B cell (primary cell): ENCODE measurements at regions not wholly inside any gene's neighbourhood (a gene's known extent, or its start where the extent isn't known, plus 50 kb on each side); places are given as distances from the start of the nearest gene placed in this dataset.
"Not testable (repeated sequence)": the region's sequence is repeated elsewhere in the genome, so short reads cannot be mapped to it uniquely, and the experiment has no call there.

ENCODE experiments used
- ATAC-seq: fragments of 200-7000 bp; cut with Tn5 transposase; one replicate; pipeline ENCODE4 v1.10.0; 2021; ENCODE audit warnings: low read depth, mild to moderate bottlenecking, moderate number of reproducible peaks, moderate library complexity
- CTCF ChIA-PET: fragments of 350-600 bp; sonication (Branson Sonifier 250); formaldehyde crosslinking; loops from one replicate; lab custom pipeline; 2021; ENCODE audit warnings: antibody characterized with exemption, inconsistent platforms; lab: Charles Lee
- POLR2A ChIA-PET: fragments of 350-600 bp; sonication (Branson Sonifier 250); formaldehyde crosslinking; loops from one replicate; lab custom pipeline; 2021; ENCODE audit warnings: antibody characterized with exemption; lab: Charles Lee
- DNase-seq: peaks from one replicate; pipeline ENCODE4 v3.0.0; 2013
- H2AFZ ChIP-seq: 2 replicates; pipeline ENCODE4 v1.6.1; 2012; ENCODE audit warnings: mild to moderate bottlenecking, low read depth, low read length; ENCODE audit not compliant: insufficient read depth, poor library complexity, severe bottlenecking
- H3K27ac ChIP-seq, 2 donors: 1 replicate in 1 of 2; 2 replicates in 1 of 2; pipeline ENCODE4 v1.5.1; 2012 to 2013; ENCODE audit warnings: low read length in 2 of 2, mild to moderate bottlenecking in 2 of 2, moderate library complexity in 1 of 2
- H3K27me3 ChIP-seq, 4 experiments: fragments of 200-600 bp in 1 of 4; sonication (generic) in 1 of 4; replicated peaks in 1 of 4; 1 replicate in 2 of 4; 2 replicates in 2 of 4; pipeline versions ENCODE4 v1.6.1 to v1.7.0; 2013 to 2016; ENCODE audit warnings: low read length in 3 of 4, mild to moderate bottlenecking in 2 of 4, mixed read lengths in 1 of 4, moderate library complexity in 1 of 4; ENCODE audit not compliant: insufficient read depth in 4 of 4, control insufficient read depth in 3 of 4; ENCODE audit errors: control extremely low read depth in 1 of 4
- H3K36me3 ChIP-seq, 2 experiments: replicated peaks in 1 of 2; 1 replicate in 1 of 2; 2 replicates in 1 of 2; pipeline versions ENCODE4 v1.6.1 to v1.7.1; 2013; ENCODE audit warnings: low read length in 1 of 2; ENCODE audit not compliant: insufficient read depth in 2 of 2, control insufficient read depth in 1 of 2; ENCODE audit errors: control extremely low read depth in 1 of 2, extremely low read depth in 1 of 2
- H3K4me1 ChIP-seq, 2 donors: fragments of 200-600 bp in 1 of 2; sonication (generic) in 1 of 2; 1 replicate in 1 of 2; 2 replicates in 1 of 2; pipeline versions ENCODE4 v1.5.1 to v1.6.1; 2013 to 2017; ENCODE audit warnings: low read length in 2 of 2; ENCODE audit not compliant: control insufficient read depth in 2 of 2, insufficient read depth in 2 of 2
- H3K4me2 ChIP-seq: replicated peaks from 2 replicates; pipeline ENCODE3; 2012; ENCODE audit warnings: mild to moderate bottlenecking, low read depth, low read length; ENCODE audit not compliant: poor library complexity, severe bottlenecking
- H3K4me3 ChIP-seq, 5 experiments: fragments of 200-600 bp in 1 of 5; sonication (generic) in 1 of 5; 1 replicate in 3 of 5; 2 replicates in 2 of 5; pipeline versions ENCODE4 v1.5.1 to v1.7.0; 2011 to 2016; ENCODE audit warnings: low read length in 4 of 5, mild to moderate bottlenecking in 4 of 5, low read depth in 2 of 5, control low read depth in 1 of 5, moderate library complexity in 1 of 5; ENCODE audit not compliant: insufficient read depth in 1 of 5; ENCODE audit errors: control extremely low read depth in 1 of 5, extremely low read depth in 1 of 5
- H3K79me2 ChIP-seq: fragments of 200-600 bp; sonication (generic); one replicate; pipeline ENCODE4 v1.6.0; 2016; ENCODE audit warnings: low read length; ENCODE audit not compliant: control insufficient read depth, insufficient read depth
- H3K9ac ChIP-seq: fragments of 200-600 bp; sonication (generic); 2 replicates; pipeline ENCODE4 v1.6.1; 2017; ENCODE audit warnings: mild to moderate bottlenecking, low read length, moderate library complexity
- H3K9me3 ChIP-seq, 3 donors: one replicate each; pipeline versions ENCODE4 v1.6.1 to v1.7.1; 2013; ENCODE audit warnings: low read length in 2 of 3; ENCODE audit not compliant: control insufficient read depth in 2 of 3, insufficient read depth in 1 of 3; ENCODE audit errors: control extremely low read depth in 1 of 3
- H4K20me1 ChIP-seq: 2 replicates; pipeline ENCODE4 v1.6.0; 2012; ENCODE audit warnings: mild to moderate bottlenecking, low read length; ENCODE audit not compliant: insufficient read depth, control insufficient read depth, poor library complexity, severe bottlenecking
- H3K27ac Mint-ChIP-seq: one replicate; pipeline ENCODE4 v1.8.0; 2021; ENCODE audit warnings: mixed read lengths
- H3K27me3 Mint-ChIP-seq: one replicate; pipeline ENCODE4 v1.8.0; 2021; ENCODE audit warnings: mixed read lengths
- H3K4me1 Mint-ChIP-seq: one replicate; pipeline ENCODE4 v1.8.0; 2021; ENCODE audit warnings: mixed read lengths
- H3K4me3 Mint-ChIP-seq: one replicate; pipeline ENCODE4 v1.8.0; 2021; ENCODE audit warnings: mixed read lengths
- H3K9me3 Mint-ChIP-seq: one replicate; pipeline ENCODE4 v1.8.0; 2022; ENCODE audit warnings: mixed read lengths; ENCODE audit not compliant: insufficient read depth
- EZH2 ChIP-seq: IDR thresholded peaks from 2 replicates; pipeline ENCODE4 v1.6.1; 2012; ENCODE audit warnings: borderline replicate concordance, low read depth, mild to moderate bottlenecking, moderate library complexity, low read length; ENCODE audit not compliant: insufficient read depth, poor library complexity, severe bottlenecking
- WGBS: methylation state at CpG from one replicate; pipeline ENCODE4 v1.1.5; 2013; ENCODE audit warnings: missing lambda C conversion rate; ENCODE audit not compliant: insufficient coverage; 5-methylcytosine and 5-hydroxymethylcytosine counted together
- intact Hi-C: fragments of 100-400 bp; cut with micrococcal nuclease; formaldehyde crosslinking; loops from one replicate; pipeline ENCODE4 v1.10.0; 2022
- TF ChIP-seq, protein P1 (sequence below): fragments of 200-600 bp; IDR thresholded peaks from one replicate; pipeline ENCODE4 v1.8.0; 2022; ENCODE audit warnings: antibody characterized with exemption, mild to moderate bottlenecking

DNA sequence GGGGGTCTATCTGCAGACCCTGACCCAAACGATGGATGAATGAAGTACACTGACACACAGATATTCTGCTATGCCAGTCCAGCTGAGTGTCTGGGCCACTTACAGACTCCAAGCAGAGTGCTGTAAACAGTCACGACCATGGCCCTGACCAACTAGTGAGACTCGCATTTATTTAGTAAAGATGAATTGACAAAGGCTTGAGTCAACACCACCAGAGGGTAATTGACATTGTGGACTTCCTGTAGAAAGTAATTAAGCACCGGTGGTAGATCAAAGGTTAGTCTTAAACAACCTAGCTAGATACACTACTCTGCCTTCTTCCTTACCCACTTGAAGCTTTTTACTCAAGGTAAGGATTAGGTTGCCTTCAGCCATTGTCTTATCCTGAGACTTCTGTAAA is 63.4 kb upstream of the KPNA3 start:
- Histone ChIP-seq H3K4me1 (no peaks in the 10 kb centered on the region), H4K20me1 (no peaks in the 10 kb centered on the region), H3K27ac (no peak overlapping the region), H3K36me3 (no peaks in the 10 kb centered on the region), H3K9ac (no peak overlapping the region), H2AFZ (no peak overlapping the region), H3K4me3 (no peak overlapping the region), H3K9me3 (peaks cover 0 to 22% (median 13%) of the 10 kb centered on the region in 3 donors), H3K4me2 (no peak overlapping the region), H3K27me3 (no peaks in the 10 kb centered on the region), H3K79me2 (no peaks in the 10 kb centered on the region)
- TF ChIP-seq, protein P1, sequence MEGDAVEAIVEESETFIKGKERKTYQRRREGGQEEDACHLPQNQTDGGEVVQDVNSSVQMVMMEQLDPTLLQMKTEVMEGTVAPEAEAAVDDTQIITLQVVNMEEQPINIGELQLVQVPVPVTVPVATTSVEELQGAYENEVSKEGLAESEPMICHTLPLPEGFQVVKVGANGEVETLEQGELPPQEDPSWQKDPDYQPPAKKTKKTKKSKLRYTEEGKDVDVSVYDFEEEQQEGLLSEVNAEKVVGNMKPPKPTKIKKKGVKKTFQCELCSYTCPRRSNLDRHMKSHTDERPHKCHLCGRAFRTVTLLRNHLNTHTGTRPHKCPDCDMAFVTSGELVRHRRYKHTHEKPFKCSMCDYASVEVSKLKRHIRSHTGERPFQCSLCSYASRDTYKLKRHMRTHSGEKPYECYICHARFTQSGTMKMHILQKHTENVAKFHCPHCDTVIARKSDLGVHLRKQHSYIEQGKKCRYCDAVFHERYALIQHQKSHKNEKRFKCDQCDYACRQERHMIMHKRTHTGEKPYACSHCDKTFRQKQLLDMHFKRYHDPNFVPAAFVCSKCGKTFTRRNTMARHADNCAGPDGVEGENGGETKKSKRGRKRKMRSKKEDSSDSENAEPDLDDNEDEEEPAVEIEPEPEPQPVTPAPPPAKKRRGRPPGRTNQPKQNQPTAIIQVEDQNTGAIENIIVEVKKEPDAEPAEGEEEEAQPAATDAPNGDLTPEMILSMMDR = no peak
- no peak for TF ChIP-seq EZH2
- intact Hi-C loops = no loop called here
- Mint-ChIP-seq H3K27me3 (no peaks in the 10 kb centered on the region), H3K9me3 (peaks cover 12% of the 10 kb centered on the region), H3K4me3 (no peak overlapping the region), H3K27ac (no peak overlapping the region), H3K4me1 (no peaks in the 10 kb centered on the region)
- POLR2A ChIA-PET = no interaction called here
- DNase-seq (no peak), ATAC-seq (no peak)
- WGBS = 90% methylated on average over 1 of the region's 4 CpGs
- CTCF ChIA-PET = no interaction called here

DNA sequence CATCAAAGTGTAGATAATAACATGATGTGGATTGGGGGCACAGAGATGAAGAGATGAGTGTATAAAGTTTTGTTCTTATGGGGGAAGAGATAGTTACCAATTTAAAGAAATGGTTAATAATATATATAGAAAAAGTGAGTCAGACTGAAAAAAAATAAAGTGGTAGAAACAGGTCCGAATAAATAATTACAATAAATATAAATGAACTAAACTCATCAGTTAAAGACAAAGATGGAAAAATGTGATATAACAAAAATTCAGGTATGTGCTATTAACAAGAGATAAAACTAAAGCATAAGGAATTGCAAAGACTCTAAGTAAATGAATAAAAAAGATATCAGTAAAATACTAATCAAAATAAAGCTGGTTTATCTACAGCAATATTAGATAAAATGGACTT is 61.1 kb upstream of the KPNA3 start:
- ATAC-seq = no peak
- Histone ChIP-seq H3K4me1 (no peaks in the 10 kb centered on the region), H2AFZ (no peak overlapping the region), H3K4me3 (no peak overlapping the region), H3K4me2 (no peak overlapping the region), H4K20me1 (no peaks in the 10 kb centered on the region), H3K36me3 (no peaks in the 10 kb centered on the region), H3K9ac (no peak overlapping the region), H3K79me2 (no peaks in the 10 kb centered on the region), H3K27me3 (peaks cover 0 to under 1% (median 0%) of the 10 kb centered on the region in 4 experiments), H3K27ac (no peak overlapping the region), H3K9me3 (peaks cover 0 to 22% (median 13%) of the 10 kb centered on the region in 3 donors)
- Mint-ChIP-seq H3K9me3 (peaks cover 12% of the 10 kb centered on the region), H3K27ac (no peak overlapping the region), H3K27me3 (no peaks in the 10 kb centered on the region), H3K4me3 (no peak overlapping the region), H3K4me1 (no peaks in the 10 kb centered on the region)
- TF ChIP-seq EZH2 = no peak
- TF ChIP-seq, protein P1 = no peak
- CTCF ChIA-PET = no interaction called here
- intact Hi-C loops = no loop called here
- DNase-seq = no peak
- no CpG with 5 or more reads among the region's 1 CpG for WGBS
- POLR2A ChIA-PET = no interaction called here

DNA sequence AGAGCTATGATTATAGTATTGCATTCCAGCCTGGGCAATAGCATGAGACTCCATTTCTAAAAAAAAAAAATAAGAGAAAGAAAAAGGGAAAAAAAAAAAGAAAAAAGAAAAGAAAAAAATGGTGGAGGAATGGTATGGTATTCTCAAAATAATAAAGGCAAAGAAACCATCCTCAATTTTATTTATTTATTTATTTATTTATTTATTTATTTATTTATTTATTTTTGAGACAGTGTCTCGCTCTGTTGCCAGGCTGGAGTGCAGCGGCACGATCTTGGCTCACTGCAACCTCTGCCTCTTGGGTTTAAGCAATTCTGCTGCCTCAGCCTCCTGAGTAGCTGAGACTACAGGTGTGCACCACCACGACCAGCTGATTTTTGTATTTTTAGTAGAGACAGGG is 60.0 kb upstream of the KPNA3 start:
- H3K4me1 Mint-ChIP-seq, intact Hi-C loops, H2AFZ ChIP-seq, H3K27me3 Mint-ChIP-seq, H3K4me2 ChIP-seq, H3K27me3 ChIP-seq, H3K27ac ChIP-seq, H3K79me2 ChIP-seq, DNase-seq, H3K9ac ChIP-seq, ATAC-seq, H3K4me3 ChIP-seq, H3K4me3 Mint-ChIP-seq, H3K36me3 ChIP-seq, H3K27ac Mint-ChIP-seq, H3K4me1 ChIP-seq, H4K20me1 ChIP-seq: not testable (repeated sequence)
- H3K9me3 ChIP-seq = peaks cover 0 to 22% (median 13%) of the 10 kb centered on the region in 3 donors
- H3K9me3 Mint-ChIP-seq = peaks cover 12% of the 10 kb centered on the region
- ChIA-PET POLR2A (interaction anchor here (0.7 kb wide), 1 partner anchor 54 kb away, joined by 4 read pairs; no protein-coding TSS in a partner anchor), CTCF (interaction anchor here (0.7 kb wide), 1 partner anchor 1168 kb away, joined by 4 read pairs; no protein-coding TSS in a partner anchor)
- WGBS = 62% methylated on average over 3 of the region's 4 CpGs
